Tibial artery (tissue), 4 donors: ENCODE measurements at regions not wholly inside any gene's neighbourhood (a gene's known extent, or its start where the extent isn't known, plus 50 kb on each side); places are given as distances from the start of the nearest gene placed in this dataset.

Source experiments
- DNase-seq, 2 donors: peaks; one replicate each; pipeline ENCODE4 v3.0.0-alpha.2; 2019
- H3K27ac ChIP-seq, 2 donors: fragments of 200-600 bp; sonication (generic) in 1 of 2; 1 replicate in 1 of 2; 2 replicates in 1 of 2; pipeline ENCODE4 v1.5.1; 2018 to 2019; ENCODE audit warnings: mild to moderate bottlenecking in 1 of 2
- H3K27me3 ChIP-seq, 2 donors: fragments of 200-600 bp; sonication (generic) in 1 of 2; one replicate each; pipeline versions ENCODE4 v1.5.1 to v1.6.0; 2016 to 2019
- H3K36me3 ChIP-seq, 3 donors: fragments of 200-600 bp; sonication (generic) in 2 of 3; one replicate each; pipeline ENCODE4 v1.5.1; 2016 to 2019; ENCODE audit warnings: mild to moderate bottlenecking in 2 of 3
- H3K4me1 ChIP-seq, 4 donors: fragments of 200-600 bp; sonication (generic) in 2 of 4; 1 replicate in 3 of 4; 2 replicates in 1 of 4; pipeline ENCODE4 v1.5.1; 2016 to 2019
- H3K4me3 ChIP-seq, 2 donors: fragments of 200-600 bp; sonication (generic) in 1 of 2; 1 replicate in 1 of 2; 2 replicates in 1 of 2; pipeline ENCODE4 v1.5.1; 2018 to 2019; ENCODE audit warnings: mild to moderate bottlenecking in 2 of 2
- H3K9me3 ChIP-seq, 3 donors: fragments of 200-600 bp; sonication (generic) in 1 of 3; one replicate each; pipeline ENCODE4 v1.5.1; 2016 to 2019
- CTCF ChIP-seq, 2 experiments: fragments of 200-600 bp in 1 of 2; fragments of 450-650 bp in 1 of 2; IDR thresholded peaks; one replicate each; pipeline ENCODE4 v1.5.1; 2017 to 2019; ENCODE audit warnings: antibody characterized with exemption in 2 of 2, mild to moderate bottlenecking in 1 of 2, moderate library complexity in 1 of 2
- intact Hi-C: fragments of 100-400 bp; cut with DNase I; formaldehyde crosslinking; loops from one replicate; pipeline ENCODE4 v1.15.0; 2023; ENCODE audit warnings: low total_unique reads

GRCh38 chr3:94686208-94686607, 623.3 kb downstream of the NSUN3 start:
- no peak for DNase-seq
- Histone ChIP-seq H3K4me3 (no peak overlapping the region), H3K27ac (no peak overlapping the region), H3K36me3 (no peaks in the 10 kb centered on the region), H3K4me1 (no peaks in the 10 kb centered on the region), H3K9me3 (peaks cover 0 to 5% (median 0%) of the 10 kb centered on the region in 3 donors), H3K27me3 (no peaks in the 10 kb centered on the region)
- TF ChIP-seq CTCF (IDR thresholded peaks at IDR 0.05), result no peak
- intact Hi-C loops, result no loop called here

- intact Hi-C loops, result no loop called here
- Histone ChIP-seq H3K9me3 (no peaks in the 10 kb centered on the region), H3K4me3 (no peak overlapping the region), H3K4me1 (no peaks in the 10 kb centered on the region), H3K36me3 (no peaks in the 10 kb centered on the region), H3K27me3 (no peaks in the 10 kb centered on the region), H3K27ac (no peak overlapping the region)
- DNase-seq, result no peak
- no peak for TF ChIP-seq CTCF (IDR thresholded peaks at IDR 0.05)
Measured at GRCh38 chr3:94693997-94694640, 631.3 kb downstream of the NSUN3 start.

DNA sequence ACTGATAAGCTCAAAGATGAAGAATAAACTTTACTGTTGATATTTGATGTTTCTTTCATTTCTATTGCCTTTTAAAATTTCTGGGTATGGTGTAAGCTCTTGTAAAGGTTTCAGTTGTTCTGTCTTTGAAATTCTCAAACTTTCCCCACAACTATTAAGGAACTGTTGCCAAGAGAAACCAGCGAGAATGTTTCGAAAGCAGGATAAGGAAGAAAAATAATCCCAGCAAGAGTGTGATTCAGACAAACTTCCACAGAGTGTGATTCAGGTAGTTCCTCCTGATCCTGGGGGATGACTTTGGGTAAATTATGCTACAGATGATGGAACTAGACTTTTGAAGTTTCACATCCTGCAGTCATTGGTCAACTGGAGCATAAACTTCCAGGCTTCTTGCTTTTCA, 632.0 kb downstream of the NSUN3 start:
- no peak overlapping the region for H3K4me3 ChIP-seq
- H3K9me3 ChIP-seq, result no peaks in the 10 kb centered on the region
- no peak overlapping the region for H3K27ac ChIP-seq
- no peak for DNase-seq
- intact Hi-C loops, result no loop called here
- no peaks in the 10 kb centered on the region for H3K36me3 ChIP-seq
- no peak for TF ChIP-seq CTCF (IDR thresholded peaks at IDR 0.05)
- no peaks in the 10 kb centered on the region for H3K4me1 ChIP-seq
- H3K27me3 ChIP-seq, result no peaks in the 10 kb centered on the region

DNA sequence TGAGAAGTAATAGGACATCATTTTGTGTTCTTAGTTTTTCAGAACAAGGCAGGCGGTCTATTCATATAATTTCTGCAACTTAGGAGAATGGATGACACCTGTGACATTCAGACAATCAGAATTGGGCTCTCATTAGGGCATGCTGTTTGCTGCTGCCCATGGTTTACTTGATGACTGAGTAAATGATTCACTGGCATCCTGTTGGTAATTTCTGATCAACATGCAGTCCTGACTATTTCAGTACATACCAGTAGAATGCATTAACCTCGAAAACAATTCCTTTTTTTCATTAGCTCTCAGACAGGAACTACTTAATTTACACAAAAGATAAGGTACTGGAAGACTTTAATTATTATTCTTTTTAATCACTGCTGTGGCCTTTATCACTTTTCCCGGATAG, 641.6 kb downstream of the NSUN3 start:
- no peak for DNase-seq
- Histone ChIP-seq H3K9me3 (no peaks in the 10 kb centered on the region), H3K27ac (no peak overlapping the region), H3K4me1 (no peaks in the 10 kb centered on the region), H3K36me3 (no peaks in the 10 kb centered on the region), H3K27me3 (no peaks in the 10 kb centered on the region), H3K4me3 (no peak overlapping the region)
- TF ChIP-seq CTCF (IDR thresholded peaks at IDR 0.05), result no peak
- intact Hi-C loops, result no loop called here

GRCh38 chr3:94709249-94709902, 646.5 kb downstream of the NSUN3 start:
- no peak for TF ChIP-seq CTCF (IDR thresholded peaks at IDR 0.05)
- Histone ChIP-seq H3K4me1 (no peaks in the 10 kb centered on the region), H3K27ac (no peak overlapping the region), H3K36me3 (no peaks in the 10 kb centered on the region), H3K4me3 (no peak overlapping the region), H3K27me3 (no peaks in the 10 kb centered on the region), H3K9me3 (no peaks in the 10 kb centered on the region)
- no peak for DNase-seq
- intact Hi-C loops, result no loop called here
